H1 (cell line): ENCODE measurements at regions not wholly inside any gene's neighbourhood (a gene's known extent, or its start where the extent isn't known, plus 50 kb on each side); places are given as distances from the start of the nearest gene placed in this dataset.
A peak's percentile ranks its signal among the peaks of the same experiment; 100 is the strongest.

Source experiments
- CTCF ChIA-PET: fragments of 300-600 bp; sonication (Branson Sonifier 250); formaldehyde crosslinking; loops from one replicate; lab custom pipeline; 2021; ENCODE audit not compliant: partially characterized antibody; lab: Charles Lee
- POLR2A ChIA-PET: fragments of 300-600 bp; sonication (Branson Sonifier 250); formaldehyde crosslinking; loops from one replicate; lab custom pipeline; 2021; ENCODE audit warnings: inconsistent platforms; ENCODE audit not compliant: partially characterized antibody; lab: Charles Lee
- DNase-seq, 2 experiments: peaks; one replicate each; pipeline versions ENCODE4 v3.0.0 to v3.0.0-alpha.2; 2010 to 2022; ENCODE audit warnings: low spot score in 2 of 2, low read depth in 1 of 2, mixed read lengths in 1 of 2
- FAIRE-seq: peaks from 2 replicates; lab custom pipeline; 2011; peaks lifted over from hg19 to GRCh38; lab: Jason Lieb, UNC
- H2AFZ ChIP-seq: 2 replicates; pipeline ENCODE4 v1.8.1; 2012; ENCODE audit warnings: low read length, inconsistent platforms
- H2AK5ac ChIP-seq: 2 replicates; pipeline ENCODE4 v1.6.1; 2013; ENCODE audit warnings: low read depth, low read length
- H2BK120ac ChIP-seq: replicated peaks from 2 replicates; pipeline ENCODE3; 2013; ENCODE audit warnings: low read depth, low read length, inconsistent platforms
- H2BK12ac ChIP-seq: 2 replicates; pipeline ENCODE4 v1.6.1; 2013; ENCODE audit warnings: low read depth, low read length
- H2BK15ac ChIP-seq: 2 replicates; pipeline ENCODE4 v1.6.1; 2013; ENCODE audit warnings: low read length
- H2BK20ac ChIP-seq: 2 replicates; pipeline ENCODE4 v1.6.1; 2013; ENCODE audit warnings: low read length
- H2BK5ac ChIP-seq: 2 replicates; pipeline ENCODE4 v1.6.1; 2013; ENCODE audit warnings: low read depth, low read length
- H3K14ac ChIP-seq: 2 replicates; pipeline ENCODE4 v1.6.1; 2013; ENCODE audit warnings: inconsistent platforms; ENCODE audit not compliant: insufficient read length
- H3K18ac ChIP-seq: 2 replicates; pipeline ENCODE4 v1.6.1; 2013; ENCODE audit warnings: low read length; ENCODE audit errors: extremely low read depth
- H3K23ac ChIP-seq: 2 replicates; pipeline ENCODE4 v1.6.1; 2013; ENCODE audit warnings: inconsistent platforms; ENCODE audit not compliant: insufficient read length
- H3K23me2 ChIP-seq: 2 replicates; pipeline ENCODE4 v1.6.1; 2013; ENCODE audit warnings: low read depth, low read length
- H3K27ac ChIP-seq: 2 replicates; pipeline ENCODE4 v1.6.1; 2011; ENCODE audit warnings: low read depth, low read length, inconsistent platforms
- H3K27me3 ChIP-seq, 4 experiments: replicated peaks in 1 of 4; 1 replicate in 1 of 4; 2 replicates in 3 of 4; pipeline versions ENCODE4 v1.6.1 to v1.8.1; 2011 to 2013; ENCODE audit warnings: low read length in 3 of 4, mild to moderate bottlenecking in 3 of 4, inconsistent platforms in 2 of 4, mixed read lengths in 2 of 4, moderate library complexity in 1 of 4; ENCODE audit not compliant: control insufficient read depth in 3 of 4, insufficient read depth in 3 of 4; ENCODE audit errors: extremely low read depth in 1 of 4
- H3K36me3 ChIP-seq, 4 experiments: 2 replicates each; pipeline versions ENCODE4 v1.6.1 to v1.8.1; 2011 to 2013; ENCODE audit warnings: mild to moderate bottlenecking in 4 of 4, low read length in 3 of 4, moderate library complexity in 2 of 4, control low read depth in 1 of 4, inconsistent platforms in 1 of 4; ENCODE audit not compliant: insufficient read depth in 4 of 4, control insufficient read depth in 2 of 4
- H3K4ac ChIP-seq: replicated peaks from 2 replicates; pipeline ENCODE3; 2013; ENCODE audit warnings: low read length, low read depth, mixed read lengths, inconsistent platforms; ENCODE audit not compliant: insufficient read length
- H3K4me1 ChIP-seq, 4 experiments: replicated peaks in 1 of 4; 1 replicate in 1 of 4; 2 replicates in 3 of 4; pipeline versions ENCODE4 v1.6.1 to v1.8.1; 2011 to 2013; ENCODE audit warnings: low read length in 3 of 4, inconsistent platforms in 2 of 4, mixed read lengths in 1 of 4; ENCODE audit not compliant: insufficient read depth in 4 of 4, control insufficient read depth in 3 of 4
- H3K4me2 ChIP-seq, 2 experiments: 2 replicates each; pipeline versions ENCODE4 v1.6.1 to v1.8.1; 2011 to 2013; ENCODE audit warnings: low read depth in 2 of 2, low read length in 2 of 2, control low read depth in 1 of 2, inconsistent platforms in 1 of 2, mild to moderate bottlenecking in 1 of 2; ENCODE audit not compliant: insufficient read depth in 1 of 2
- H3K4me3 ChIP-seq, 4 experiments: fragments of 200-600, 300-600 bp in 1 of 4; sonication (generic), shearing (Covaris generic), sonication (Bioruptor Twin) in 1 of 4; 2 replicates each; pipeline versions ENCODE4 v1.5.1 to v1.8.1; 2011 to 2016; ENCODE audit warnings: low read length in 4 of 4, low read depth in 3 of 4, control low read depth in 2 of 4, inconsistent platforms in 2 of 4, mild to moderate bottlenecking in 2 of 4, mixed read lengths in 1 of 4, moderate library complexity in 1 of 4; ENCODE audit not compliant: insufficient read depth in 2 of 4; ENCODE audit errors: extremely low read depth in 1 of 4
- H3K56ac ChIP-seq: replicated peaks from 2 replicates; pipeline ENCODE3; 2013; ENCODE audit warnings: low read depth, mild to moderate bottlenecking, mixed read lengths, low read length, inconsistent platforms; ENCODE audit not compliant: insufficient read length
- H3K79me1 ChIP-seq: 2 replicates; pipeline ENCODE4 v1.6.1; 2013; ENCODE audit warnings: low read depth, low read length, control low read depth
- H3K79me2 ChIP-seq, 2 experiments: 2 replicates each; pipeline versions ENCODE4 v1.6.1 to v1.8.1; 2012 to 2013; ENCODE audit warnings: low read length in 2 of 2, mild to moderate bottlenecking in 2 of 2, inconsistent platforms in 1 of 2; ENCODE audit not compliant: insufficient read depth in 2 of 2, control insufficient read depth in 1 of 2
- H3K9ac ChIP-seq, 4 experiments: replicated peaks in 1 of 4; 1 replicate in 1 of 4; 2 replicates in 3 of 4; pipeline versions ENCODE4 v1.6.1 to v1.8.1; 2011 to 2013; ENCODE audit warnings: low read depth in 3 of 4, low read length in 3 of 4, control low read depth in 2 of 4, mild to moderate bottlenecking in 2 of 4, moderate library complexity in 2 of 4, inconsistent platforms in 1 of 4; ENCODE audit errors: extremely low read depth in 1 of 4
- H3K9me3 ChIP-seq, 2 experiments: 2 replicates each; pipeline versions ENCODE4 v1.6.1 to v1.8.1; 2012 to 2013; ENCODE audit warnings: mild to moderate bottlenecking in 2 of 2, moderate library complexity in 2 of 2, control low read depth in 1 of 2, inconsistent platforms in 1 of 2, low read depth in 1 of 2, low read length in 1 of 2, mixed read lengths in 1 of 2; ENCODE audit not compliant: insufficient read depth in 2 of 2
- H4K20me1 ChIP-seq, 2 experiments: replicated peaks in 1 of 2; 2 replicates each; pipeline versions ENCODE3 to v1.8.1; 2011 to 2013; ENCODE audit warnings: inconsistent platforms in 2 of 2, low read length in 2 of 2, mild to moderate bottlenecking in 1 of 2; ENCODE audit not compliant: insufficient read depth in 2 of 2, control insufficient read depth in 1 of 2
- H4K5ac ChIP-seq: 2 replicates; pipeline ENCODE4 v1.6.1; 2013; ENCODE audit warnings: low read length, low read depth, mixed read lengths, inconsistent platforms; ENCODE audit not compliant: insufficient read length
- H4K8ac ChIP-seq: 2 replicates; pipeline ENCODE4 v1.8.0; 2013; ENCODE audit warnings: mild to moderate bottlenecking, moderate library complexity, low read length, inconsistent platforms; ENCODE audit not compliant: insufficient read depth; ENCODE audit errors: extremely low read depth
- H4K91ac ChIP-seq: replicated peaks from 2 replicates; pipeline ENCODE3; 2013; ENCODE audit warnings: low read length, mixed read lengths, inconsistent platforms; ENCODE audit not compliant: insufficient read length
- HDAC2 ChIP-seq, 2 experiments: fragments of 300-600 bp in 1 of 2; sonication (generic) in 1 of 2; IDR thresholded peaks; 2 replicates each; pipeline ENCODE4 v1.6.1; 2011 to 2012; ENCODE audit warnings: low read depth in 2 of 2, low read length in 2 of 2, mild to moderate bottlenecking in 2 of 2, moderate library complexity in 2 of 2, borderline replicate concordance in 1 of 2, inconsistent platforms in 1 of 2
- POLR2A ChIP-seq, 2 experiments: IDR thresholded peaks; 1 replicate in 1 of 2; 2 replicates in 1 of 2; pipeline ENCODE4 v1.6.1; 2011; ENCODE audit warnings: low read depth in 2 of 2, low read length in 2 of 2, mild to moderate bottlenecking in 2 of 2; ENCODE audit errors: control extremely low read depth in 1 of 2
- SP2 ChIP-seq: IDR thresholded peaks from 2 replicates; pipeline ENCODE4 v1.6.1; 2012; ENCODE audit warnings: mild to moderate bottlenecking, low read length, inconsistent platforms
- TAF1 ChIP-seq: IDR thresholded peaks from 2 replicates; pipeline ENCODE4 v1.6.1; 2011; ENCODE audit warnings: mild to moderate bottlenecking, low read depth, low read length
- TEAD4 ChIP-seq: IDR thresholded peaks from 2 replicates; pipeline ENCODE4 v1.6.1; 2012; ENCODE audit warnings: low read depth, low read length, inconsistent platforms, mixed read lengths
- WGBS, 2 experiments: shearing (Covaris generic) in 1 of 2; methylation state at CpG; one replicate each; pipeline versions ENCODE4 v1.1.6 to v1.1.7; 2013 to 2015; ENCODE audit warnings: low lambda C conversion rate in 2 of 2, mixed read lengths in 2 of 2, inconsistent platforms in 1 of 2, low coverage in 1 of 2, missing lambda C conversion rate in 1 of 2; ENCODE audit not compliant: insufficient replicate concordance in 2 of 2, insufficient coverage in 1 of 2, insufficient read length in 1 of 2; ENCODE audit errors: extremely low coverage in 1 of 2, missing lambda C conversion rate in 1 of 2; 5-methylcytosine and 5-hydroxymethylcytosine counted together

DNA sequence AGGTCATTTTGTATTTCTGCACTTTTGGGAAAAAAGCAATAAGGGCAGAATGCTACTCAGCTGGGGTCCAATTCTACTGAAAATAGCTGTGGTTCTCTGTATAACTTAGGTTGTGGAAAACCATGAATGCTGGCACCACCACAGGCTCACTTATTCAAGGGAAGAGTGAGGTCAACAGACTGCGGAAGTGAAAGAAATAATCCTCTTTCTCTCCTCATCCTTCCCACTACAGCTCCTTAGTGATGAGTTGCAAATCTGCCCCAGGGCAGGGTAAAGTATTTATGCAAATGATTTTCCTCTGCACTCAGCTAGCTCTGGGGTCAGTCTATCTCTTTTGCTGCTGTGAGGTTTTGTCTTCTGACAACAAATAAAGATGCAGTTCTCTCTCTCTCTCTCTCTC, 74.1 kb upstream of the PTPRZ1 start:
- no peaks in the 10 kb centered on the region for H3K27me3 ChIP-seq
- no peak overlapping the region for H3K4ac ChIP-seq
- H2BK5ac ChIP-seq, result peak overlapping the region; percentile 49; the same call in 1 of the 2 replicates
- H3K18ac ChIP-seq, result no peak overlapping the region
- no peaks in the 10 kb centered on the region for H4K20me1 ChIP-seq
- H4K91ac ChIP-seq, result no peak overlapping the region
- peak overlapping the region; percentile 24 for H2BK120ac ChIP-seq
- FAIRE-seq (peak; percentile 88), DNase-seq (peak in 1 of 2 experiments; percentile 27)
- peak overlapping the region; percentile 43; the same call in 1 of the 2 replicates for H3K27ac ChIP-seq
- no peak overlapping the region for H2AK5ac ChIP-seq
- no peaks in the 10 kb centered on the region for H3K9me3 ChIP-seq
- H3K23ac ChIP-seq, result no peak overlapping the region
- H3K79me2 ChIP-seq, result no peaks in the 10 kb centered on the region
- H4K8ac ChIP-seq, result no peak overlapping the region
- no peak overlapping the region for H3K56ac ChIP-seq
- no peak overlapping the region for H2AFZ ChIP-seq
- no peak overlapping the region for H3K14ac ChIP-seq
- no peaks in the 10 kb centered on the region for H3K79me1 ChIP-seq
- no peak overlapping the region for H3K9ac ChIP-seq
- TF ChIP-seq HDAC2 (IDR thresholded peaks at IDR 0.05; ENCODE audit: borderline replicate concordance in 1 of 2, low read depth in 2 of 2, low read length in 2 of 2) (peak in 1 of 2 experiments; percentile 48; a peak in 1 of 4 replicates), TAF1 (peak; percentile 49; the same call in 1 of the 2 replicates), POLR2A (IDR thresholded peaks at IDR 0.05; ENCODE audit: control extremely low read depth in 1 of 2, low read depth in 2 of 2, low read length in 2 of 2) (0 out of 3 replicates have a peak, but pooled peaks of 1 of the 2 experiments have one; percentile 29), SP2 (no peak), TEAD4 (0 out of 2 replicates have a peak, but pooled peaks have one; percentile 26)
- H2BK20ac ChIP-seq, result no peak overlapping the region
- 0 out of 4 replicates have a peak overlapping the region, but pooled peaks have one; percentile 6 to 7 for H3K4me2 ChIP-seq
- H3K36me3 ChIP-seq, result no peaks in the 10 kb centered on the region
- ChIA-PET POLR2A (no interaction called here), CTCF (no interaction called here)
- 0% methylated on average over 1 of the region's 1 CpG; no CpG with 5 or more reads in 1 of the 2 experiments for WGBS, 2 experiments
- H4K5ac ChIP-seq, result no peak overlapping the region
- no peak overlapping the region; a peak in 1 of 8 replicates for H3K4me3 ChIP-seq
- no peaks in the 10 kb centered on the region for H3K23me2 ChIP-seq
- peaks cover 0 to 23% (median 13%) of the 10 kb centered on the region in 4 experiments; a peak in 5 of 7 replicates for H3K4me1 ChIP-seq
- H2BK15ac ChIP-seq, result no peak overlapping the region
- H2BK12ac ChIP-seq, result peak overlapping the region; percentile 1; the same call in 1 of the 2 replicates
